Mesothelial cell of epicardium (in vitro differentiated cells): ENCODE measurements at regions not wholly inside any gene's neighbourhood (a gene's known extent, or its start where the extent isn't known, plus 50 kb on each side); places are given as distances from the start of the nearest gene placed in this dataset.

Source experiments
- DNase-seq, 2 experiments: peaks; one replicate each; pipeline ENCODE4 v3.0.0; 2021; ENCODE audit warnings: low spot score in 2 of 2; ENCODE audit not compliant: unreplicated experiment in 2 of 2
- H3K27ac Mint-ChIP-seq: 2 replicates; pipeline ENCODE4 v1.8.0; 2021; ENCODE audit warnings: mixed read lengths
- H3K27me3 Mint-ChIP-seq: 2 replicates; pipeline ENCODE4 v1.8.0; 2021; ENCODE audit warnings: low read depth, mixed read lengths
- H3K36me3 Mint-ChIP-seq: 2 replicates; pipeline ENCODE4 v1.8.0; 2021; ENCODE audit warnings: mixed read lengths
- H3K4me1 Mint-ChIP-seq: 2 replicates; pipeline ENCODE4 v1.8.0; 2021; ENCODE audit warnings: mixed read lengths
- H3K4me3 Mint-ChIP-seq: 2 replicates; pipeline ENCODE4 v1.8.0; 2021; ENCODE audit warnings: mild to moderate bottlenecking, moderate library complexity, mixed read lengths
- H3K9me3 Mint-ChIP-seq: 2 replicates; pipeline ENCODE4 v1.8.0; 2021; ENCODE audit warnings: mixed read lengths
- CTCF ChIP-seq: fragments of 200-600 bp; sonication (generic); IDR thresholded peaks from one replicate; pipeline ENCODE4 v1.5.0; 2021; ENCODE audit warnings: antibody characterized with exemption; ENCODE audit not compliant: unreplicated experiment

GRCh38 chrX:109854096-109854495 is 121.0 kb upstream of the ACSL4 start:
- Mint-ChIP-seq H3K27ac (no peak overlapping the region), H3K4me1 (peaks cover 14% of the 10 kb centered on the region), H3K27me3 (no peaks in the 10 kb centered on the region), H3K4me3 (no peak overlapping the region), H3K9me3 (peaks cover 11% of the 10 kb centered on the region), H3K36me3 (no peaks in the 10 kb centered on the region)
- no peak for TF ChIP-seq CTCF
- no peak for DNase-seq

GRCh38 chrX:109855501-109855900 is 122.4 kb upstream of the ACSL4 start:
- no peaks in the 10 kb centered on the region for H3K36me3 Mint-ChIP-seq

DNA sequence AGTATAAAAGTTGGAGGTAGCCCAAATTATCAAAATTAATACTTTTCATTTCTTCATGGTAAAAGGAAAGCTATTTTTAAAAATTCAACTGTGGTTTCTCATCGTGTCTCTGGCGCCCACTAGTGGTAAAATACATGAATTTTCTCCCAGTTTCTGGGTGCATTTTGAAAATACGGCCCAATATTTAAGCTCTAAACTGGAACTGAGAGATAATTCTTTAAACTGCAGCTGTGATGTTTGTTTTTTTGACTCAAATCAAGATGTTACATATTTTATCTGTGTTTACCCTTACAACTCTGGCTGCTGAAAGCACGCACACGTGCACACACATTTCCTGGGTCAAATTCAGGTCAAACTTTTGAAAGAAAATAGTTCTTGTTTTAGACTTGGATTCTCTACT is 123.9 kb upstream of the ACSL4 start:
- peaks cover 11% of the 10 kb centered on the region for H3K9me3 Mint-ChIP-seq
- H3K27me3 Mint-ChIP-seq: no peaks in the 10 kb centered on the region
- H3K4me1 Mint-ChIP-seq: peaks cover 10% of the 10 kb centered on the region
- no peak overlapping the region for H3K27ac Mint-ChIP-seq
- no peaks in the 10 kb centered on the region for H3K36me3 Mint-ChIP-seq
- peak; percentile 93 for TF ChIP-seq CTCF
- no peak for DNase-seq
- H3K4me3 Mint-ChIP-seq: no peak overlapping the region

More at GRCh38 chrX:109855501-109855900, 122.4 kb upstream of the ACSL4 start:
- Mint-ChIP-seq H3K4me1 (peaks cover 10% of the 10 kb centered on the region), H3K9me3 (peaks cover 11% of the 10 kb centered on the region), H3K4me3 (no peak overlapping the region), H3K27ac (no peak overlapping the region), H3K27me3 (no peaks in the 10 kb centered on the region)
- no peak for TF ChIP-seq CTCF
- DNase-seq: no peak

DNA sequence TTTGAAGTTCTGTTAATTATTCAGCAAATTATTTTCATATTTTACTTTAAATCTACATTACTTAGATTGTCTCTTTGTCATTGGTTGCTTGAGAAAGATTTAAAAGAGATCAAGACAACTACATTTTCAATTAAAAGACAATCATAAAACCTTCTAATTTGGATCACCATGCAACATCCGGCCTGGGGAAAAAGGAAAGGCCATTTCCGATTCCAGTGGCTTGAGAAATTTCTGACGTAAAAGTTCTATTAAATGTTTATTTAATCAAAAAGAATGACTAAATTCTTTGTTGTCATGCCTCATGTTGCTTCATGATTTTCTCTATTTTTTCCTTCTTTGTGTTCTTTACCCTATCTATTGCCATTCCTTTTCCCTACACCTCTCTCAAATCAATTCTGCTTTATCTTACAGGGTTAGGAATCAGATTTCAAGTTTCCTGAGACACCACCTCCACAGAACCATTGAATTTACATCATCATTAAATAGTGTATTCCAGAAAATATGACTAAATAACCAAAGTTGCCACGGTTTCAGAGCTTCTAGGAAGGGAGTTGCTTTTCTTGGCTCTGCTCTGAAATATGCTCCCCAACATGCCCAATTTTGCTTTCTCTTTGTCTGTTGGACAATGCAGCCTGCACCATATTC is 124.6 kb upstream of the ACSL4 start:
- Mint-ChIP-seq H3K4me3 (no peak overlapping the region), H3K4me1 (peaks cover 13% of the 10 kb centered on the region), H3K9me3 (peaks cover 11% of the 10 kb centered on the region), H3K27me3 (no peaks in the 10 kb centered on the region), H3K27ac (no peak overlapping the region), H3K36me3 (no peaks in the 10 kb centered on the region)
- no peak for DNase-seq
- no peak for TF ChIP-seq CTCF

- Mint-ChIP-seq H3K27me3 (no peaks in the 10 kb centered on the region), H3K9me3 (peaks cover 8% of the 10 kb centered on the region), H3K36me3 (no peaks in the 10 kb centered on the region), H3K4me3 (no peak overlapping the region), H3K27ac (no peak overlapping the region), H3K4me1 (peaks cover 16% of the 10 kb centered on the region)
- TF ChIP-seq CTCF: no peak
- DNase-seq: no peak
These were observed 125.7 kb upstream of the ACSL4 start for GRCh38 chrX:109858602-109859341.
